Fibroblast of the aortic adventitia (primary cell): ENCODE measurements at regions not wholly inside any gene's neighbourhood (a gene's known extent, or its start where the extent isn't known, plus 50 kb on each side); places are given as distances from the start of the nearest gene placed in this dataset.
"Not testable (repeated sequence)": the region's sequence is repeated elsewhere in the genome, so short reads cannot be mapped to it uniquely, and the experiment has no call there.

Source experiments
- DNase-seq: peaks from one replicate; pipeline ENCODE4 v3.0.0-alpha.2; 2010; ENCODE audit warnings: low read depth
- H3K4me3 ChIP-seq: 2 replicates; pipeline ENCODE4 v1.5.1; 2011; ENCODE audit warnings: low read depth, mild to moderate bottlenecking, control low read depth, low read length, moderate library complexity
- TF ChIP-seq, protein P1 (sequence below): IDR thresholded peaks from 2 replicates; pipeline ENCODE4 v1.5.1; 2011; ENCODE audit warnings: mild to moderate bottlenecking, low read length, control low read depth, inconsistent platforms; ENCODE audit not compliant: insufficient read depth

DNA sequence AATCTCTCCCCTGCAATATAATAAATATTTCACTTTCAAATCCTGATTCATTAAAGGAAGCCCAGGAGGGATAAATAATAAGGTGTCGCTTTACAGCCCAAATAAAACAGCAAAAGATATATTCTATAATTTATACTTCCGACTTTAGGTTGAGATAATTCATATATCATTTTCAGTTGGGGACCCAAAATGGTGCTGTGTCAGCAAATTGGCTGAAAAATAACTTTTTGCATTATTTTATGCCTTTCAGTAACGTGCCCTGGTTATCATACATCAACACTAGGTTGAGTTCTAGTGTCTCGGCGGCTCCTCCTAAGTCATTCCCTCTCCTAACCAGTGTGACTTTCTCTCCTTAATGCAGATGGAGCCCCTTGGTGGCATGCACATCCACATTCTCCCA lies 278.2 kb downstream of the NXPE2 start:
- no peak overlapping the region for H3K4me3 ChIP-seq
- TF ChIP-seq, protein P1, sequence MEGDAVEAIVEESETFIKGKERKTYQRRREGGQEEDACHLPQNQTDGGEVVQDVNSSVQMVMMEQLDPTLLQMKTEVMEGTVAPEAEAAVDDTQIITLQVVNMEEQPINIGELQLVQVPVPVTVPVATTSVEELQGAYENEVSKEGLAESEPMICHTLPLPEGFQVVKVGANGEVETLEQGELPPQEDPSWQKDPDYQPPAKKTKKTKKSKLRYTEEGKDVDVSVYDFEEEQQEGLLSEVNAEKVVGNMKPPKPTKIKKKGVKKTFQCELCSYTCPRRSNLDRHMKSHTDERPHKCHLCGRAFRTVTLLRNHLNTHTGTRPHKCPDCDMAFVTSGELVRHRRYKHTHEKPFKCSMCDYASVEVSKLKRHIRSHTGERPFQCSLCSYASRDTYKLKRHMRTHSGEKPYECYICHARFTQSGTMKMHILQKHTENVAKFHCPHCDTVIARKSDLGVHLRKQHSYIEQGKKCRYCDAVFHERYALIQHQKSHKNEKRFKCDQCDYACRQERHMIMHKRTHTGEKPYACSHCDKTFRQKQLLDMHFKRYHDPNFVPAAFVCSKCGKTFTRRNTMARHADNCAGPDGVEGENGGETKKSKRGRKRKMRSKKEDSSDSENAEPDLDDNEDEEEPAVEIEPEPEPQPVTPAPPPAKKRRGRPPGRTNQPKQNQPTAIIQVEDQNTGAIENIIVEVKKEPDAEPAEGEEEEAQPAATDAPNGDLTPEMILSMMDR, result no peak
- DNase-seq, result no peak

DNA sequence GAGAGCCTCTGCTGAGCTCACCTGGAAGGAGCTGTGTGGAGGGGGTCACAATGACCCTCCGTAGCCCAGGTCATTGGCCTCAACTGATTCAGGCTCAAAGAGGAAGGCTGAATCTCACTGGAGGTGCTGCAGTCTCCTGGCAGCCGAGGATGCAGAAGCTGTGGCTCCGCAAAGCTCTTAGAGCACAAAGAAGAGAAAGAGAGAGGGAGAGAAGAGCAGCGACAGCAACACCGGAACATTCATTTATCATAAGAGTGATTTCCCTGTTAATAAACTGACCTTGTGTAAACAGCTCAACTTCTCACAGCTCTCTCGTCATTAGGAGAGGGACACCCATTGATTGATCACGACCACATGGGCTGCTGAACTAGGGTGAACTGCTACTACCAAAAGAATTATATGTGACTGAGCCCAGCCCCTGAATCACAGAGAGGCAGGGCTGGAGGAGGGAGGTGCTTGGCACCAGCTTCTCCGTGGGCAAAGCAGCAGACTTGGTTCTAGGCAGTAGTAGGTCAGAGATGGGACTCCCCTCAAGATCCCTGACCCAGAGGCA lies 281.7 kb downstream of the NXPE2 start:
- DNase-seq, result no peak
- TF ChIP-seq, protein P1, result no peak
- H3K4me3 ChIP-seq, result no peak overlapping the region

DNA sequence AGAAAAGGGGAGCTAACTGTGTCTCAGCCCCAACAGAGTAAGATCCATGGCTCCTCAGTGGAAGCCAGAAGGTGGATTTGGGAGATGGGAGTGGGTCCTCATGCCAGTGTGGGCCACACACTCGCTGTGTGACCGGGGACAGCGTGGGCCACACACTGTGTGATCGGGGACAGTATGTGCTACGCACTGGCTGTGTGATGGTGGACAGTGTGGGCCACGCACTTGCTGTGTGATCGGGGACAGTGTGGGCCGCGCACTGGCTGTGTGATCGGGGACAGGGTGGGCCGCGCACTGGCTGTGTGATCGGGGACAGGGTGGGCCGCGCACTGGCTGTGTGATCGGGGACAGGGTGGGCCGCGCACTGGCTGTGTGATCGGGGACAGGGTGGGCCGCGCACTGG lies 282.5 kb downstream of the NXPE2 start:
- H3K4me3 ChIP-seq, DNase-seq: not testable (repeated sequence)

DNA sequence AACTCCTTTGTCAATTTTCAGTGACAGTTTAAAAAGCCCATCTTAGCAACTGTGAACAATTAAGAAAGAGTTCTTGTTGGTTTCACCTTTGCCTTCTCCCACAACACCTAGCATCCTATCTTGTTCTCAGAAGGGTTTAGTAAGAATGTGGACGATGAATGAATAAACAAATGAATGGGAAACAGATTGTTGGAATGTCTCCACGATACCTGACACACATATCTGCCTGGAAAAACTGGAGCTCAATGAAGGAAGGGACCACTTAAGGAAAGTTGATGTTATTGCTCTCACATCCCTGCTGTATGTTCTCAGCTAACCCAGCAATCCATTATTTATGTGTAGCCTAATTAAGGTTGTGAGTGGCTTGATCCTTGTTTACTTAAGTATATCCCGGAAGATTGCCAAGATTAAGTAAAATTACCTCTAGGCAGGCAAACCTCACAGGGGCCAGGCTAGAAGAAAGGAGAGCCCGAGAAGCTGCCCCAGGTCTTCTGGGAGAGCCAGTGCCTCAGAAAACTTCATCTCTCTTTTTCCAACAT lies 286.4 kb downstream of the NXPE2 start:
- DNase-seq, result no peak
- TF ChIP-seq, protein P1, result no peak
- no peak overlapping the region for H3K4me3 ChIP-seq

DNA sequence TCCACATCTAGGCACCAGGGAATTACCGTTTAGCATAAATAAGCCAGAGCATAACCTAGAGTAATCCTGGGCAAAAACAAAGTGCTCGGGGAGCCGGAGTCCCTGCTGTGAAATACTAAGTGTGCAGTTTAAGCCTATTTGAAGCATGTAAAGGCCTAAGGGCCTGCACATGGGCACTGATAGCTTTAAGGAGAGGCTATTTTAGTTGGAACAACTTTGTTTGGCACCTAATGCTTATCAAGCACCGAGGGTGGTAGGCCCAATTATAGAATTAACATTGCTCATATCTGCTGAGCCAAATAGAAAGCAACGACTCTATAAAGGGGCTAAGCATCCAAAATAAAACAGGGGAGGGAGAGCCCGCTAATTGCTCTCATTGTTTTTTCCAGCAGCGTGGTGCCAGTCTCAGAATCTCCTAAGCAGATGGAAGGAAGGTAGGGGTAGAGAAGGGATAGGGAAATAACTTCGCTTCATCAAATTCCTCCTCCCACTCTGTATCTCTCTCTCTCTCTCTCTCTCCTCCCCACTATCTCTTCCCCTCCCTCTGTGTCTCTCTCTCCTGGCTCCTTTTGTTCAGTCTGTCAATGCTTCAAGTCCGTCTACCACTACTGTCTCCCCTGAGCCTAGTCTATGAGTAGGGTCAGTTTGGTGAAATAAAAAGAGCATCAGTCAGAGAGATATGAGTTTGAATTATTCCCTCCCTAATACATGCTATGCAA lies 292.8 kb downstream of the NXPE2 start:
- H3K4me3 ChIP-seq, result no peak overlapping the region
- TF ChIP-seq, protein P1, result no peak
- no peak for DNase-seq

DNA sequence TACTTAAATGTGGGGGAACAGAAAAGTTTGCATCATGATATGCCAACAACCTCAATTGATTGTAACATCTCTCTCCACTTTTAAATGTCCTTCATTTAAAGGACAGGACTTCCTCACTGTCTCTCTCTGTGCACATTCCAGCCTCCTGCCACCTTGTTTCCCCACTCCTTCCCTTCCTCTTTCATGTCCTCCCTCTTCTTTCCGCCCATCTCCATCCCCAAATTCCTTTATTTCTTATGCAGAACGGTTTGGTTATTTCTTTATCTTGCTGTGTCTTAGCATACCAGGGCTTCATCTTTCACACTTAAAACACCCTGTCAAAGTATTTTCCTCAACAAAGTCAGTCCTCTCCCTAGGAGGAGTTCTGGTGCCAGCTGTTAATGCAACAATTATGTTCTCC lies 293.8 kb downstream of the NXPE2 start:
- no peak overlapping the region for H3K4me3 ChIP-seq
- DNase-seq, result no peak
- TF ChIP-seq, protein P1, result no peak

DNA sequence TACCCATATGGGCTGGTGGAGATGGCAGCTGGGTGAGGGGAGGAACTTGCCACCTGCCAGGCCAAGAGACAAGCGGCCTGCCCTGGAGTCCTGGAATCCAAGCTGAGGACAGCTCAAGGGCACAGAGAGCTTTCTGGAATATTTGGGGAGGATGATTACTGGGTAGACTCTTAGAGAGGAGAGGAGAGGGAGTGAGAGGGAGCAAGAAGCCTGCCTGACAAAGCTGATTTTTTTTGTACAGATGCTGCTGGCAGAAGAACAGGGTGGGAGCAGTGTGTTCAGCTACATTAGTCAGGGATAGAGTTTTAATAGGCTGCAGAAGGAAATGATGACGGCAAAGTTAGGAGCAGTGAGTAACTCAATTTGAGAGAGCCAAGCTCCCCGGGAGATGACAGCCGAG lies 299.3 kb downstream of the NXPE2 start:
- H3K4me3 ChIP-seq, result no peak overlapping the region
- no peak for DNase-seq
- TF ChIP-seq, protein P1, result no peak
